Subcutaneous abdominal adipose tissue (tissue), 5 donors: ENCODE measurements at regions not wholly inside any gene's neighbourhood (a gene's known extent, or its start where the extent isn't known, plus 50 kb on each side); places are given as distances from the start of the nearest gene placed in this dataset.
"Not testable (repeated sequence)": the region's sequence is repeated elsewhere in the genome, so short reads cannot be mapped to it uniquely, and the experiment has no call there.

Experiments
- H3K27ac ChIP-seq: one replicate; pipeline ENCODE4 v1.7.0; 2013; ENCODE audit warnings: low read depth, mild to moderate bottlenecking, inconsistent platforms, low read length, moderate library complexity
- H3K27me3 ChIP-seq, 5 donors: one replicate each; pipeline ENCODE4 v1.7.0; 2013; ENCODE audit warnings: low read length in 5 of 5, inconsistent platforms in 1 of 5; ENCODE audit not compliant: control insufficient read depth in 5 of 5, insufficient read depth in 4 of 5
- H3K36me3 ChIP-seq, 5 donors: one replicate each; pipeline ENCODE4 v1.7.0; 2013; ENCODE audit warnings: low read length in 5 of 5; ENCODE audit not compliant: control insufficient read depth in 5 of 5, insufficient read depth in 5 of 5
- H3K4me1 ChIP-seq, 5 donors: one replicate each; pipeline ENCODE4 v1.7.0; 2013; ENCODE audit warnings: low read length in 5 of 5, mild to moderate bottlenecking in 3 of 5, moderate library complexity in 1 of 5; ENCODE audit not compliant: control insufficient read depth in 5 of 5, insufficient read depth in 5 of 5
- H3K4me3 ChIP-seq, 5 donors: one replicate each; pipeline ENCODE4 v1.7.0; 2013; ENCODE audit warnings: low read length in 5 of 5, low read depth in 1 of 5
- H3K9ac ChIP-seq, 5 donors: one replicate each; pipeline ENCODE4 v1.7.0; 2013; ENCODE audit warnings: low read length in 5 of 5, mild to moderate bottlenecking in 4 of 5, moderate library complexity in 3 of 5
- H3K9me3 ChIP-seq, 5 donors: one replicate each; pipeline ENCODE4 v1.7.0; 2013; ENCODE audit warnings: low read length in 5 of 5; ENCODE audit not compliant: control insufficient read depth in 5 of 5
- donor health status: healthy.
- donor health status: healthy.
- donor health status: healthy.
- donor health status: healthy.
- donor health status: healthy.

- H3K4me1 ChIP-seq, result no peaks in the 10 kb centered on the region
- no peak overlapping the region for H3K27ac ChIP-seq
These were observed 521.8 kb downstream of the RMST start for GRCh38 chr12:97984436-97984835.

GRCh38 chr12:97984974-97985580 is 522.5 kb downstream of the RMST start:
- Histone ChIP-seq H3K27ac (no peak overlapping the region), H3K9me3 (peaks cover 0 to 12% (median 4%) of the 10 kb centered on the region in 5 donors), H3K9ac (no peak overlapping the region), H3K4me3 (no peak overlapping the region), H3K4me1 (no peaks in the 10 kb centered on the region), H3K36me3 (no peaks in the 10 kb centered on the region), H3K27me3 (peaks cover 0 to 2% (median 0%) of the 10 kb centered on the region in 5 donors)

More at GRCh38 chr12:97984436-97984835, 521.8 kb downstream of the RMST start:
- peaks cover 0 to 11% (median 4%) of the 10 kb centered on the region in 5 donors for H3K9me3 ChIP-seq
- H3K4me3 ChIP-seq, result no peak overlapping the region
- no peaks in the 10 kb centered on the region for H3K36me3 ChIP-seq
- H3K9ac ChIP-seq, result no peak overlapping the region
- H3K27me3 ChIP-seq, result peaks cover 0 to 2% (median 0%) of the 10 kb centered on the region in 5 donors

GRCh38 chr12:97985834-97986233 is 523.2 kb downstream of the RMST start:
- Histone ChIP-seq H3K27me3 (peaks cover 0 to 2% (median 0%) of the 10 kb centered on the region in 5 donors), H3K9ac (no peak overlapping the region), H3K4me1 (no peaks in the 10 kb centered on the region), H3K27ac (no peak overlapping the region), H3K9me3 (peaks cover 0 to 14% (median 4%) of the 10 kb centered on the region in 5 donors), H3K4me3 (no peak overlapping the region), H3K36me3 (no peaks in the 10 kb centered on the region)

GRCh38 chr12:97988588-97988987 is 526.0 kb downstream of the RMST start:
- H3K4me3 ChIP-seq, H3K27me3 ChIP-seq, H3K4me1 ChIP-seq, H3K9ac ChIP-seq, H3K36me3 ChIP-seq, H3K27ac ChIP-seq: not testable (repeated sequence)
- peaks cover 0 to 26% (median 9%) of the 10 kb centered on the region in 5 donors for H3K9me3 ChIP-seq

- no peaks in the 10 kb centered on the region for H3K36me3 ChIP-seq
- H3K27ac ChIP-seq, result no peak overlapping the region
- H3K9ac ChIP-seq, result no peak overlapping the region
- no peak overlapping the region for H3K4me3 ChIP-seq
- peaks cover 0 to 26% (median 9%) of the 10 kb centered on the region in 5 donors for H3K9me3 ChIP-seq
- H3K27me3 ChIP-seq, result peaks cover 0 to 2% (median 0%) of the 10 kb centered on the region in 5 donors
- H3K4me1 ChIP-seq, result no peaks in the 10 kb centered on the region
These were observed 525.9 kb upstream of the TMPO start for GRCh38 chr12:97989366-97989940.

- no peak overlapping the region for H3K27ac ChIP-seq
- no peaks in the 10 kb centered on the region for H3K36me3 ChIP-seq
- no peaks in the 10 kb centered on the region for H3K4me1 ChIP-seq
- H3K9ac ChIP-seq, result no peak overlapping the region
- H3K4me3 ChIP-seq, result no peak overlapping the region
- no peaks in the 10 kb centered on the region for H3K27me3 ChIP-seq
- peaks cover 0 to 13% (median 9%) of the 10 kb centered on the region in 5 donors for H3K9me3 ChIP-seq
These were observed 520.5 kb upstream of the TMPO start for GRCh38 chr12:97994746-97995484.

- Histone ChIP-seq H3K9ac (no peak overlapping the region), H3K9me3 (peaks cover 0 to 13% (median 9%) of the 10 kb centered on the region in 5 donors), H3K4me1 (no peaks in the 10 kb centered on the region), H3K36me3 (no peaks in the 10 kb centered on the region), H3K4me3 (no peak overlapping the region), H3K27me3 (no peaks in the 10 kb centered on the region), H3K27ac (no peak overlapping the region)
These were observed 519.8 kb upstream of the TMPO start for GRCh38 chr12:97995559-97995958.

GRCh38 chr12:98001430-98001829 is 514.0 kb upstream of the TMPO start:
- Histone ChIP-seq H3K27ac (no peak overlapping the region), H3K27me3 (no peaks in the 10 kb centered on the region), H3K9me3 (no peaks in the 10 kb centered on the region), H3K36me3 (no peaks in the 10 kb centered on the region), H3K9ac (no peak overlapping the region), H3K4me1 (no peaks in the 10 kb centered on the region), H3K4me3 (no peak overlapping the region)

GRCh38 chr12:98002887-98003493 is 512.4 kb upstream of the TMPO start:
- Histone ChIP-seq H3K27me3 (no peaks in the 10 kb centered on the region), H3K4me1 (no peaks in the 10 kb centered on the region), H3K9ac (no peak overlapping the region), H3K4me3 (no peak overlapping the region), H3K9me3 (no peaks in the 10 kb centered on the region), H3K27ac (no peak overlapping the region), H3K36me3 (no peaks in the 10 kb centered on the region)

GRCh38 chr12:98007963-98008362 is 507.4 kb upstream of the TMPO start:
- no peaks in the 10 kb centered on the region for H3K36me3 ChIP-seq
- H3K9me3 ChIP-seq, result no peaks in the 10 kb centered on the region
- H3K27me3 ChIP-seq, result no peaks in the 10 kb centered on the region
- no peak overlapping the region for H3K4me3 ChIP-seq
- H3K9ac ChIP-seq, result no peak overlapping the region
- H3K4me1 ChIP-seq, result no peaks in the 10 kb centered on the region
- H3K27ac ChIP-seq, result no peak overlapping the region
